ENCODE measurements at regions not wholly inside any gene's neighbourhood (a gene's known extent, or its start where the extent isn't known, plus 50 kb on each side); places are given as distances from the start of the nearest gene placed in this dataset.
"Not testable (repeated sequence)": the region's sequence is repeated elsewhere in the genome, so short reads cannot be mapped to it uniquely, and the experiment has no call there.

- no peak for DNase-seq
Measured at GRCh38 chr13:40345654-40346372, 320.6 kb downstream of the FOXO1 start.

- DNase-seq = no peak
Measured at GRCh38 chr13:40346592-40346991, 319.8 kb downstream of the FOXO1 start.

DNA sequence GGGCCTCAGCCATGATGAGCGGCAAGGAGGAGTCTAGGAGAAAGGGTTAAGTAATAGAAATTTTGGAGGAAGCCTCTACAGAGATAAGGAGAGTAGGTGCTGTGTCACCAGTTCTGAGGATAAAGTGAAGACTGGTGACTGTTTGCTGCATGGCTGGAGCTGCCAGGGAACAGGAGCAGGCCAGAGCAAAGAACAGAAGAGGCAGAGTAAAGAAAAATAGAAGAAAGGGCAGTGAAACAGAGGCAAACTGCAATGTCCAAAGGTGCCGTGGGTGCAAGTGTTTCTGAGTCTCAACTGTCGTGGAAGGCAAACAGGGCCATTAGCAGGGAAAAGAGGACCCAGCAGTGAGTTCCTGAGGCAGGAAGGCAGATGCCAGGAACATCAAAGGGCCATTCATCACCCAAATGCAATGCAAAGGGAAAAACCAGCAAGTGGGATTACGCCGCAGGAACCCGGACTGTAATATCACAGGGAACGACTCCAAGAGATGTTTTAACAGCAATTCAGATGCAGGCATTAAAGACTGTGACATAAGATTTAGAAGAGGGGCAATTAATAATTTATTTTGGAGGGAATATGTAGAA lies 318.3 kb downstream of the FOXO1 start:
- no peak for DNase-seq

- no peak for DNase-seq
Measured at GRCh38 chr13:40350283-40350992, 316.0 kb downstream of the FOXO1 start.

DNA sequence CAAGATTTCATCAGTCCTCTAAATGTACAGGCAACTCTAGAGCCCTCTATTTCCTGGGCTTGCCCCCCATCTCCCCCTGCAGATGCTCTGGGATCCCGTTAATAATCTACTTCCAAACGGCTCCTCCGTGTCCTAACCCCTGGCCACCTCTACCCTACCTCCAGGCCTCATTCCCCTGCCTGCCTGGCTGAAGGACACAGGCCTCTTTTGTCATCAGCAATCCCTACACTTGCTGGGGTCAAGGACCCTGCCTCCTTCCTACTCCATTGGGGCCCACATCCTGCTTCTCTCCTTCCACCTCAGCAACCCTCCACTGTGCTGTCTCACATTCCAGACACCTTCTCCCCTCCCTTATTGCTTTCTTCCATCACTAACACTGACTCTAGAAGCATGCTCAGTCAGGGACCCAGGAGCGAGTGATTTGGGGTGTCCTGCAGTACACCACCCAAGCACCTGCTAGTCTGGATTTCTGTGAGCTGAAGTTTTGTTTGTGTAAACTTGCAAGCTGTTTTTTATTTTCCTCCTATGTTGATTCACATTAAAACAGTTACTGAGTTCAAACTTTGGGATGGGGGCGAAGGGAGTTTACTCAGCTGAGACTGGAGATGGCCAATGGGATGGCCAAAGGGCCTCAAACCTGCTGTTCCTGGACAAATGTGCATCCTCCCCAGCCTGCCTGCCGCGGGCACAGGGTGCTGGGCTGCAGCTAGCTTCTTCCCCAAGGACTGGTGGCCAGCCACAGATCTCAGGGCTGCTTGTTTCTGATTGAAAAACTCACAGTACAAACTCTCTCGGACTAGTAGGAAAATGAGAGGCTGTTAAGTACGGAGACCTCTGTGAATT lies 314.7 kb downstream of the FOXO1 start:
- no peak for DNase-seq

GRCh38 chr13:40352380-40352778 lies 314.1 kb downstream of the FOXO1 start:
- DNase-seq = no peak

DNA sequence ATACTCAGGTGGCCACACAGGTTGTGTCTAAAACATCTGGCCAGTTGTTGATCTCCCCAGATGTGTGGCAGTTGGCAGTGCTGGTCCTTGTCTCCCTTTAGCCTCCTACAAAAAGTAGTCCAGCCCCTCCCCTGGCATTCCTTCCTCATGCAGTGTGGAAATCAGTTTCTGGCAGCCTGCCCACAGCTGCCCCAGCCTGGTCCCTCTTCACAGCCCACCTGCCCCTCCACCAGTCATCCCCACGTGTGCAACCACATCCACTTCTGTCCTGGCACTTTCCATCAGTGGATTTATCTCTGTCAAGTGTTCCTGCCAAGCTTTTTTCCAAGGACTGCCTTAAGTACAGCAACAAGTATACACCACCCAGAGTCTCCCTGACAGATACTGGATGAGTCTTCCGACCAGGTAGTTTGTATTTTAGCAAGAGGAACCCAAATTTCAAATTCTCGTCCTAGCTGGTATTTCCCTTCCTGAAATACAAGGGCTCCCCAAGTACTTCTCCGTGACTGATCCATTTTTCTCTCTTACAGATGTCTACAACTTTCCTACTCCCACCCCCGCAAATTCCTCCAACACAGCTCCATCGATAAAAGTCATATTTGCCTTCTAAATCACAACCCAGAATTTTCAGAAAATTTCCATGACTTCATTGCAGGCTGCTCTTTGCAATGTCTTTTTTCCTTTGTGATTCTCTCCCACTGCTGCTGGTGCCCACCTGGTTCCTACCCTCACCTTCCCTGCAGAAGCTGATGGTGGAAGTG lies 313.5 kb downstream of the FOXO1 start:
- DNase-seq = no peak

DNA sequence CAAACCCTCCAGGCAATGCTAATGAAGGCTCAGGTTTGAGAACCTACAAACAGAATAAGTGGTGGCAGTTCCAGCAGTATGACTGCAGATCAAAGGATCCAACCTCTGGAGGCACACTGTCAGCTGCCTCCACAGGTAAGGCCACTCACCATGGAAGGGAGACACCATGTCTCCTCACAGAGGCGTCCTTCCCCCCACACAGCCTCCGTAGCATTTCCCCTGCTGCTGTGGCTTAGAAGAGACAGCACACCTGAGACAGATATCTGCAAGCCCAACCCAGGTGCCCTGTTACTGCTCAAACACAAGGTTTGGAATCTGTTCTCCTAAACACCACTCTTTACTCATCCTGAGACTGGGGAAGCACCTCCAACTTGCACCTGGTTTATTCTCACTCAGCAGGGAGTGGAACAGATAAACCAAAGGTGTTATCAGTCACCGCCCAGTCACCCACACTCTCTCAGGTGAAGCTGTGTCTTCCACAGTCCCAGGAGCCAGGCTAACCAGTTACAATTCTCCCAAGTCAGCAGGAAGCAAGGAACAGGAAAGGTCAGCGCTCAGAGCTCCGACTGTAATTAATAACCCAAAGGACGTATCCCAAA lies 311.2 kb downstream of the FOXO1 start:
- DNase-seq = no peak

GRCh38 chr13:40356011-40356410 lies 310.4 kb downstream of the FOXO1 start:
- no peak for DNase-seq

DNA sequence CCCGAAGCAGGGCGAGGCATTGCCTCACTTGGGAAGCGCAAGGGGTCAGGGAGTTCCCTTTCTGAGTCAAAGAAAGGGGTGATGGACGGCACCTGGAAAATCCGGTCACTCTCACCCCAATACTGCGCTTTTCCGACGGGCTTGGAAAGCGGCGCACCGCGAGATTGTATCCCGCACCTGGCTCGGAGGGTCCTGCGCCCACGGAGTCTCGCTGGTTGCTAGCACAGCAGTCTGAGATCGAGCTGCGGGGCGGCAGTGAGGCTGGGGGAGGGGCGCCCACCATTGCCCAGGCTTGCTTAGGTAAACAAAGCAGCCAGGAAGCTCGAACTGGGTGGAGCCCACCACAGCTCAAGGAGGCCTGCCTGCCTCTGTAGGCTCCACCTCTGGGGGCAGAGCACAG lies 310.0 kb downstream of the FOXO1 start:
- DNase-seq = not testable (repeated sequence)

GRCh38 chr13:40362502-40362901 lies 303.9 kb downstream of the FOXO1 start:
- DNase-seq = no peak

DNA sequence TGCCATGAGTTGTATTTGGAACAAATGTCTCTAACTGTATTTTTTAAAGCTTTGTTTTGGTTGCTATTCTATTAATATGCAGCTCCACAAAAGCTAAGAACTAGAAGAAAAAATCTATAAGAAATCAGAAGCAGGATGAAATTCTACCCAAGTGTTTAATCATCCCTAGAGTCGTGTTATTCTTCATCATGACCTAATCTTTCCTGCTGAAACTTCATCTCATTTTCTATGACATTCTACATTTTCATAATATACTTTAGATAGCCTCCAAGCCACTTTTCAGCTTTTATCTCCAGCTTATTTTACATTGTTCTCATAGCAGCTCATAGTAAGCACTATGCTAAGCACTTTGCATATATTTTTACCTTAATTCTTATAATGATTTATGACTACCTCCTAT lies 302.8 kb downstream of the FOXO1 start:
- DNase-seq = no peak

DNA sequence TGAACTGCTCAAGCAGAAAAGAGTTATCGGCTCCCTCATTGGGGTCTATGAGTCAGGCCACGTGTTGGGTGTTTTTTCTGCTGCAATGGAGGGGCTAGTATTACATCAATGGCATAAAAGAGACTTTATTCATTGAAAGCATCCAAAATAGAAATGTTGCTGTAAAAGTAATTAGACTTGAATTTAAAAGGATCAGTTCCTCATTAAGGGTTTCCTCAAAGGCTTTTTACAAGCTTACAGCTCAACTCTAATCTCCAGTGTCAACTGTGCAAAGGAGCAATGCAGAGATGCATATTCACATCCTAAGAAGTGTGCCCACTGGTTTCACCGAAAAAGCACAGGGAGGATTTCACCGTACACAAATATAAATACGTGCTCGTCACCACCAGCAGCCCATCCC lies 300.3 kb downstream of the FOXO1 start:
- DNase-seq = no peak

DNA sequence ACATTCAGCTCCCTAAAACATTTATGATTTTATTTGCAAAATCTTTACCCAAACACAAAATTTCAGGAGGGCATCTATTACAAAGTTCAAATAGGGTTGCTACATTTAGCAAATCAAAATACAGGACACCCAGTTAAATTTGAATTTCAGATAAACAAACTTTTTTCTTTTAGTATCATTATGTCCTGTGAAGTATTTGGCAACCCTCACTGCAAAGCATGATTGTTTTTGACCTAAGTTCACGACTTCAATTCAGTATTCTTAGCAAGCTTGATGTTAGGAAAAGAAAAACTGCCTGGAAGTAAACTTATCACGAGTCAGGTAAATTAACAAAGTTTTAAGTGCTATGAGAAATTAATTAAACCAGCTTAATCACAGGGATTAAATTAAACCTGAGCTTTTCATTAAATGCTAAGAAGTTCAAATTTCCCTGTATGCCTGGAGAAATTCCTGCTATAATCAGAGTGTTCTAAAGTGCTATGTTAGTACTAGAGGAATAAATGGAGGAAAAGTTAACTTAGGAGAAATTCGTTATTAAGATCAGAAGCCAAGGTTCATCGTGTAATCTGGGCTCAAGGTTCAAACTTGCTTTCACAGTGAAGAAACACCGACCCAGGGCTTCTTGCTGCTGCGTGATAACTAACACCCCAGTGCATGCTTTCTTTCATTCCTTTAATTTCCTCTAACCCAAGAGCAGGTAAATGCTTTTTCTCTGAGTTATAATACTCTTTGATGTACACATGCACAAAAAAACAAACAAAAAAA lies 298.1 kb downstream of the FOXO1 start:
- DNase-seq = no peak

DNA sequence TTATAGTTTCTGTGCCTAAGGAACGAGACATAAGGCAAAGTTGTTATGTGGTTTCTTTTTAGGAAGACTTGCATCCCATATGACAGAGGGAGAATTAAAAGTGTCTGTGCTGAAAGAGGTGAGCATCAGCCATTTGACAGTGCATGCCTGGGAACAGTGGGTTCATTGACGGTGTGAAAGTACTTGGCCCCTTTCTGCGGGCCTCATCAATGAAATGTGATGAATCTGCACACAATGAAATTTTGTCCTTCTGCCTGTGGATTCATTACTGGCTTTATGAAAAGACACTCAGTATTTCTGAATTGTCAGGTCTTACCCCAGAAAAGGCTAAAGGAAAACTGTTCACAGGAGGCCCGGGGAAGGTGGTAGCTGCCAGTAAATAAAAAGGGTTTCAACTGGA lies 295.8 kb downstream of the FOXO1 start:
- DNase-seq = no peak

DNA sequence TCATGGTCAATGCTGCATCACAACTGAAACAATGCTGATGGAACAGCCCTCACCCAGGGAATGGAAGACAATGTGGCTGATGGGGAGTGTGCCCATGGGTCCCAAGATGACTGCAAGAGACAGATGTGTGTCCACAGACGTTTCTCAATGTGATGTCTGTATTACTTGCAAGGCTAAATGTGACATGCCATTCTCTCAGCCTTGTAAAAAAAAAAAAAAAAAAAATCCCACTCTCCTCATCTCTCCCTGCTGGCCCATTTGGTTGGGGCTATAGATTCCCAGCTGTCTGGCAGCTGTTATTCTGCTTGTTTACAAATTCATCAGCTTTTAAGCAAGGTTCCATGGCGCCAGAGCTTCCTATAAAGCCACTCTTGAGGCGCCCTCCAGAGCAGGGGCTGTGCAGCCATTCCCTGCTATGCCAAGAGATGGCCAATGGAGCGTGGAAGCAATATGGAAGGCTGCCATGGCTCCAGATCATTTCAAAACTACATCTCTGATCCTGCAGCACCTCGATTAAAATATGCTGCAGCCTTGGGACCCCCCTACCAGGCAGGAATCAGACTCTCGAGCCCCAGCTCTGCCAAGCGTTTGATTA lies 294.8 kb downstream of the FOXO1 start:
- no peak for DNase-seq

DNA sequence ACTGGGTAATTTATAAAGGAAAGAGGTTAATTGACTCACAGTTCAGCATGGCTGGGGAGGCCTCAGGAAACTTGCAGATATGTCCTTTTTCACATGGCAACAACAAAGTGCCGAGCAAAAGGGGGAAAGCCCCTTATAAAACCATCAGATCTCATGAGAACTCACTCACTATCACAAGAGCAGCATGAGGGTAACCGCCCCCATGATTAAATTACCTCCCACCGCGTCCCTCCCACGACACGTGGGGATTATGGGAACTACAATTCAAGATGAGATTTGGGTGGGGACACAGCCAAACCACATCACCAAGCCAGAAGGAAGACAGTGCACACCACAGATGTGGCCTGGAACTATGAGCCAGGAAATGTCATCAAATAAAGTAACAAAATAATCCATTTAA lies 292.8 kb downstream of the FOXO1 start:
- not testable (repeated sequence) for DNase-seq

GRCh38 chr13:40375489-40376171 lies 290.8 kb downstream of the FOXO1 start:
- no peak for DNase-seq

- no peak for DNase-seq
Measured at GRCh38 chr13:40376296-40376849, 290.1 kb downstream of the FOXO1 start.
